NCI-H446 treated with DMSO at 0.1 percent for 48 hours (cell line): ENCODE measurements at regions not wholly inside any gene's neighbourhood (a gene's known extent, or its start where the extent isn't known, plus 50 kb on each side); places are given as distances from the start of the nearest gene placed in this dataset.

ENCODE experiments used
- DNase-seq: peaks from one replicate; lab custom pipeline; 2025; lab: John Stamatoyannopoulos, UW

DNA sequence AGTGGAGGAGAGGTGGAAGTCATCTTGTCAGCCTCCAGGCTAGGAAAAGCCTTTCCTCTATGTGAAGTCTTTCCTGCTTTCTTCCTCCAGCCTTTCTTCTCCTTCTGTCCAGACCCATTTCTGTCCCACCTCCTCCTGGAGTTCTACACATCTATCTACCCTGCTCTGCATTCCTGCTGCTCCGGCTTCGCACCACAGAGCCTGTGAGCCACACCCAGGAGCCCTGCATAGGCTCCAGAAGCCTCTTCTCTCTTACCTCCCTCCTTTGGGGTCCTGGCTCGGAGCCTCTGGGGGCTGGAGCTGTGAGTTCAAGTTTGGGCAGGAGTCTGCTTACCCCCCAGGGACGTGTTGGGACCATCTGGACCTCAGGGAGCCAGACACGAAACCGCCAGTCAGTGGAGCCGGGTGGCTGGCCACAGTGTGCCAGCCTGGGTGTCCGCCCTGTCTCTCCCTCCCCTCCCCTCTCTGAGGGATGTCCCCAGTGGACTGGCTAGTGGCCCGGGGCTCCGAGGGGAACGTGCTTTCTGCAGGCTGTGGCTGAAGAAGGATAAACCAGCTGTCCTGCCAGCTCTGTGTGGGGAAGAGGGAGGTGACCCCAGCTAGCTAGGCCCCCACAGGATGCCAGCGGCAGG is 99.2 kb downstream of the VEGFA start:
- no peak for DNase-seq

DNA sequence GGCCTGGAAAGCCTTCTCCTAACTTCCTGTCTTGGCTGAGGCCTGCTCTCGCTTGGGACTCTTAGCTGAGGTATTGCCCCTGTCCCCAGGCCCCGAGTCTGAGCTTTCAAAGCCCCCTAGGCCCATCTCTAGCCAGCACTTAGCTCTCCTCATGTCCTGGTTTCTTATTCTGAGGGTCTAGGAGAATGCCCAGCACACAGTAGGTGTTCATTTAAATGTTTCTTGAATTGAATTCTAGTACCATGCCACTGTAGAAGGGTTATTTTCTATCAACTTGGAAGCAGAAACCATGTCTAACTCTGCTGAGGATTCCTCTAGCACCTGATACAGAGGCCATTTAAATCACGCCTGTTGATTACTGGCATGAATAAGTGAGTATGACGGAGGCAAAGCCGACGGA is 98.5 kb downstream of the VEGFA start:
- DNase-seq = no peak

DNA sequence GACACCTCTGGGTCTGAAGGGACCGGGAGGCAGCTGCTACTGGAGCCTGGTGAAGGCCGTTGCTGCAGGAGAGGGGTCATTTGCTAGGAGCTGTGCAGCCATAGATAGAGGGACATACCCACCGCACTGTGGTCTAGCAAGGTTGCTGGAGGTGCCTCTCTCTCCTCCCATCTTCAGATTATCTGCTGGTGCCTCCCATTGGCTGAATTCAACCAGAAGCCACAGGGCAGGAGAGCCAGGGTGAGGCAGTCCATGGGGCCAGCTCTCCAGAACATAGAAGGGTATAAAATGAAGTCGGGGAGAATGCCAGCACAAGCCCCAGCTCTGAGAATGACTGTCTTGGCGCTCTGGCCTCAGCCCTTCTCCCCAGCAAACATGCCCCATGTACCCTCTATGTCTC is 98.0 kb downstream of the VEGFA start:
- DNase-seq = no peak

DNA sequence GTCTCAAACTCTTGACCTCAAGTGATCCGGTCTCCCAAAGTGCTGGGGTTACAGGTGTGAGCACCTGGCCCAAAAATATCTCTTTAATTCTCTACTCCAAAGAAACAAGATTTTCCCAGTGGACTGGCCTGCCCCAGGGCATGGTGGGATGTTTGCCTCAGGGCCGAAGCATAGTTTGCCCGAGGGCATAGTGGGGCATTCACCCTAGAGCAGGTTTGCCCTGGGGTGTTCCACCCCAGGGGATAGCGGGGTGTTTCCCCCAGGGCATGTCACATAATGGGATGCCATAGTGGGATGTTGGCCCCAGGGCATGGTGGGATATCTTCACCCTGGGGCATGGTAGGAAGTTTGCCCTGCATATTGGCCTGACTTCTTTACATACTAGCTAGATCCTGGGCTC is 97.2 kb downstream of the VEGFA start:
- no peak for DNase-seq

DNA sequence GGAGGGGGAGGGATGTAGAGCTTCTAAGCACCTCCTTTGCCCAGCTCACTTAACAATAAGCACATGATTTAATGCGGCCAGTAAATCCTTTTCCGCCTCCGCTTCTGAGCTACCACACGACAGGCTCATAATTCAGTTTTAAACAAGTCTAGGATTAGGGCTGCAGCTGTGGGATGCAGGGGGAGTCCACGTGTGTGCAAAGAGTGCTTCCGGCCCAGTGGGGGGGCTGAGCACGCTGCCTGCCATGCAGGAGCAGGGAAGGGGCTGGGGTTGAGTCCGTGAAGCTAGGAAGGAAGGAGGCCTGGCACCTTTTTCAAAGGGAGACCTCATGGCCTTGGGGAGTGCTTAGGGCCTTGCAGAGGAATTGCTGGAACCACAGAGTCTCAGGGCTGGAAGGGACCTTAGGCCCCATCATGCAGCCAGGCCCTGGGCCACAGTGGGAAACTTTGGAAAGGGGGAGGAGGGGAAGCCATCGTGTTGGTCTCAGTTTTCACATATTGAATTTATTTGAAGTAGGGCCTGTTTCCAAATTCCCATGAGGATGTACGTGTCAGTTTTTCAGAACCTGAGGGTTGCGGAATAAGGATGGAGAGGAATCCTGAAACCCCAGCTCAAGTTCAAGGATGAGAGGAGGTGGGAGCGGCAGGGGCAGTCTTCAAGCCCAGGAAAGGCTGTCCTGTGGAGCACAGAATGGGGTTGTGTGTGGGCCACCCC is 96.1 kb downstream of the VEGFA start:
- no peak for DNase-seq

DNA sequence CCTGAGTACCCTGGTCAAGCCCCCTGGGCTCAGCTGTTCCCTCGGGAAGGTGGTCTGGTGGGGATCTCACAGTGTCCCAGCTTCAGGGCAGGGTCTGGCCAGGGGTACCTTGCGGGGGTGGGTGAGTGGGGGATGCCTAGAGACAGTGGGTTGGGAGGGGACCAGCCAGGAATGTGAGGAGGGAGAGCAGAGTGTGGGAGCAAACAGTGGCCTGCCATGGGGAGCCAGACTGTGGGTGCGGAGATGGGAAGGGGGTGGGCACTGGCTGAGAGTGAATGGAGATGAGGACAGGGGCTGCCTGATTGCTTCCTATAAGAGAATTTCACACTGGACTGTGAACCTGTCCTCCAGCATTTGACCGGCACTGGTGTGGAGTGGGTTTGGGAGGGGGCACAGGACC is 95.1 kb downstream of the VEGFA start:
- no peak for DNase-seq

DNA sequence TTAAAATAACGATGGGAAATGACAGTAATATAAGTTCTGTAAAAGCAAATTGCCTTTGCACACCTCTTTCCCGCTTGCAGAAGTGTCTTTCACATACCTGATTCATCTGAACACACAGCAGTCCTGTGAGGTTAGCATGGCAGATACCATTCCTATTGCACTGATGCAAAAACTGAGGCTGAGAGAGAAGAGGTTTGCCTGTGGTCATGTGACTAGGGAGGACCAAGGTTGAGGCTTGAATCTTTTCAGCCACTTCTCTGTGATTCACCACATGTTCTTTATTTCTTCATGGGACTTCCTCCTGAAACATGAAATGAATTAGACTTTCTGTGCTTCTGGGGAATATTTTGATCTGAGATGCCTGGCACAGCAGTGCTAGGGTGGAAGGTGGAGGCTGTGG is 92.9 kb downstream of the VEGFA start:
- no peak for DNase-seq

DNA sequence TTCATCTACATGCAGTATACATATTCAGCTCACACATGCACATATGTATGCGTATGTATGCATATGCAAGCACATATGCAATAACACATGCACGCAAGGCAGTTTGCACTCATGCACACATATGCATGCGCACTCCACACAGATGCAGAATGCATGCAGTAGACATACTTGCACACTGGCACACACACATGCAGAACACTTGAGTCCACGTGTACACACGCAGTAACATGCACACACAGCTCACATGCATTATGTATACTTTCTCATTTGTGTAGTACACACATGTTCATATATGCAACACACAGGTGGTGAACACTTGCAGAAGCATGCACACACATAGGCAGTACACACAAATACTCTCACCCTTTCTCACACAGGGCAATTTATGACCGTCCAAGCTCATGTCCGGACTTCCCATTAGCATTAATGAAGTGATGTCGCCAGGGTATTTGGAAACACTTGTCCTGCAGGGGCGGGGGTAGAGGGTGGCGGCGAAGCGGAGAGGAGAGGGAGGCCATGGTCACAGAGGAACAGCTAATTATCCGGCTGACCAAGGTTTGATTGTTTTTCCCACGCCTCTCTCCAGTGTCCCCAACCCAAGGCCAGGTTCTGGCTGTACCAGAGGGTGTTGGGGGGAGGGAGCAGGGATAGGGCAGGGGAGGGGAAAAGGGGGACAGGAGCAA is 91.3 kb downstream of the VEGFA start:
- no peak for DNase-seq

DNA sequence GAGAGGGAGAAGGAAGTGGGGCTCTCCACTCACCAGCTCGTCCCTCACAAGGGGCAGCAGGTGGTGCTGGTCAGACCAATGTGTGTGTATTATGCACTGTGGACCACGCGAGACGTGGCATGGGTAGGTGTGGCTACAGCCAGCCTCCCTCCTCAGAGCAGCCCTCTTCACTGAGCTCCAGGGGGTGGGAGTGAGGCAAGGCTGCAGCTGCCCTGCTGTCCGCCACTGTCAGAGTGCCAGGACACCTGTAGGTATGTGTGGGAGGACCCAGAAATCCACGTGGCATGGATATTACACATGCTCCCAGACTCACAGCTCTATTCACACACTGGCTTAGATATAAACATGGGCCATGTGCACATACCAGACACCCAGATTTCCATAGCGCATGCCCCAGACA is 90.3 kb downstream of the VEGFA start:
- no peak for DNase-seq

DNA sequence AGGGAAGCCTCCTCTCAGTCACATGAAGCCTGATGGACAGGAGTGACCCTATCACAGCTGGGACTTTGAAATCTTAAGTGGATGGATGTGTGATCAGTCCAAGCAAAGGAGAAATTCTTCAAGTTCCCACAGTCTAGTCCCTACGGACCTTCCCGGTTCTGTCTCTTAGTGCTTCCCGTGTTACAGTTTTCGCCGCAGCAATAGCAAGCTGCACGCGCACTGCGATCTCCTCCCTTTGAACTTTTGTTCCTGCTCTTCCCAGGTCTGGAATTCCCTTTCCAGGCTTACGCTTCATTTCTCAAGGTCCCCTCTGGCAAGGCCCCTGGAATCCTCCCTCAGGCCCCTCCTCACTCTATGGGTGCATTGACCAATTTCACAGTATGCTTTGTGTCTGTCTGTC is 89.2 kb downstream of the VEGFA start:
- no peak for DNase-seq

DNA sequence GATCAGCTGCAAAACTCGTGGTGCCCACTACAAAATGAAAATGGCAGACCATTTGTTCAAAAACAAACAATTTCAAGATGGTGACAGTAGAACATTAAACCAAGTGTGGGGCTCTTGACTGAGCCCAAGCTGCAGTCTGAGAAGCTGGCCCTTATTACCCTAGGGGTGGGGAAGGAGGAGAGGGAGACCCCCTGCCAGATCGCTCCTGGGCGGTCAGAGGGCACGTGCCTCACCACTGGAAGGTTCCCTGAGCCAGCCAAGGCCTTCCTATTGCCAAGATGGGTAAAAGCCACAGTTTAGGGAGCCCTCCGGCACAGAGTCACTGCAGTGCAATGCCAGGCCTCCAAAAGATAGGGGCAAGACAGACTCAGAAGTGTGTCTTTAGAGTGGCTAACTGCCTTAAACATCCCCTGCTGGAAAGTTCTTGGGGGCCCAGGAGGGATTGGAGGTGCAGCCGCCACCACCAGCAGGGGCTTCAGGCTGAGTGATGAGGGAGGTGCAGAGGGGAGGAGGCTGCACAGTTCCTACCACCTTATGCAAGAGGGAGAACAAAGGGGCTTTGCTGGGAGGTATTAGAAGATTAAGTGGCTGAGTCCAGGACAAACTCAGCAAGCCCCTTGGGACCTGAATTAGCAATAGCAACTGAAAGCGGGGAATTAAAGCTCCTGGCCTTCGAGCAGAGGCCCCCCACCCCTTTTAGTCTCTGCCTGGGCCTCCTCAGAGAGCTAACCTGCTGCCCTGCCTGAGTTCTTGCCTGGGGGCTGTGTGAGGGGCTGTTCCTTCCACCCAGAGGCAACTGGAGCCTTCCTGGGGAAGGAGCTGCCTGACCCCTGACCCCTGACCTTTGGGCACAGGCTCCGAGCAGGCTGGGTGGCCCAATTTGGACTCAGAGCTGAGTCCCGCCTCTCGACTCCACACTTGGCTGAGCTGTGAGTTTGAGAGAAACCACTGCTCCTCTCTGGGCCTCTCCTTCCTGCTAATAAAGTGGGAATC is 88.4 kb downstream of the VEGFA start:
- DNase-seq = no peak

DNA sequence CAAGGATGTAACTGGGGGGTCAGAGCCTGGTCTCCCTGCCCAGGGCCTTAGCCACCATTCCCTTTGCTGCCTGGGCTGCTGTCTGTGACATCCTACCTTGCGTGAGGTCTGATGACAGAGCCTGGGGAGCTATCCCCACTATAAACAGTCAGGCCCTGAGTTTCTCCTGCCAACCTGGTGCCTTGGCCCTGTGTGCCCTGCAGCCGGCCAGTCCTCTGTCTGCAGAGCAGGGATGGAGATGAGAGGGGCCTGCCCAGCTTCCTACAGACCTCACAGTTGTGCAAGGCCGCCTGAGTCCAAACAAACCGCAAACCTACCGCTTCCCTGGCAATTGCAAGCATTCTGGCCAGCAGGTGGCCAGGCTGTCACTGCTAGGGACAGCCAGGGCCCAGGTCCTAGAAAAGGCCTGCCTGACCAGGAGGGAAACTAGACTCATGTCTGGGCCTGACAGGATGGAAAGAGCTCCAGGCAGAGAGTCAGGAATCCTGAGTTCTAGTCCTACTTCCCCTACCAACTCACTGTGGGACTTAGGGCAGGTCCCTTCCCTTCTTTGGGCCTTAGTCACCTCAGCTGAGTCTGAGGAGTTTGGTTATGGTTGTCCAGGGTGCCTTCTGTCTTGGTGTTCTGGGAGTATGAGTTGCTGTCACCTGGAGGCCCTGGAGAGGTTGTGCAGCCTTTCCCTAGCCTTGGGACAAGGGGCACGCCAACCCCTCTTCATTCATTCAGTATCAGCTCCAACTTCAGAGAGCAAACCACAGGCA is 86.2 kb downstream of the VEGFA start:
- DNase-seq = no peak

DNA sequence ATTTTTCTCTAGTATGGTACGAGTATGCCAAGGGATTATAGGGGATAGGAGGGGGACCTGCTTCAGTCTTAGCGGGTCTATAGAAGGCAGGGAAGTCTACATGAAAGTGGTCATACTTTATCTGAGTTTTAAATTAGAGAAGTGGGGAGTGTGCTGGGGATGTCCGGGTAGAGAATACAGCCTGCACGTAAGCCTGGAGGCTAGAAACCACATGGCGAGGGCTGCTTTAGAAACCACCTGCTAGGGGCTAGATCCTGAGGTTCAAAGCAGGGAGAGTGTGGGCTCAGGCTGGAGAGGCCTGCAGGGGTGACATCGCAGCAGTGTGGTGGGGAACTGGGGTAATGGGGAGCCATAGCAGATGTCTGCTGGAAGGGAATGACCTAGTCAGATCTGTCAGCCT is 85.2 kb downstream of the VEGFA start:
- DNase-seq = no peak

DNA sequence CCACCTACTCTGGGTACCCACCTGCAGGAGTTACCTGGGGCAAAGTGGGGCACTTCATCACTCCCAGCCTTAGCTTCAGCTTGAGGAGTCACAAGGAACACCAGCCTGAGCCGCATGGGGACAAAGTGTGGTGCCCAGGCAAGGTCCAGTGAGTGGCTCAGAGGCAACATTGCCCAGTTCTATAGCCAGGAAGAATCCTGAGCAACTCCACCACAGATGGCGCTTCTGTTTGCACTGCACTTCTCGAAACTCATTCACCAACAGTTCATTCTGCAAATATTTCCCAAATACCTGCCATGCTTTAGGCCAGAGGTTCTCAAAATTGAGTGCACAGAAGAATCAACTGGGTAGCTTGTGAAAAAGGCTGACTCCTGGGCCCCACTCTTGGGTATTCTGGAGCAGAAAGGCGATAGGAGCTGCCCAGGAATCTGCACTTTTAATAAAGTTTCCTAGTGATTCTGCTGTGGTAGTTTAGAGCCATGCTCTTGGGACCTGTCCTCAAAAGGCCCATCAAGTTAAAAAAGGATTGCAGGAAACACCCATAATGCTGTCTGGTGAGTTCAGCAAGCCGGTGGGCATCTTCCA is 83.1 kb downstream of the VEGFA start:
- no peak for DNase-seq

DNA sequence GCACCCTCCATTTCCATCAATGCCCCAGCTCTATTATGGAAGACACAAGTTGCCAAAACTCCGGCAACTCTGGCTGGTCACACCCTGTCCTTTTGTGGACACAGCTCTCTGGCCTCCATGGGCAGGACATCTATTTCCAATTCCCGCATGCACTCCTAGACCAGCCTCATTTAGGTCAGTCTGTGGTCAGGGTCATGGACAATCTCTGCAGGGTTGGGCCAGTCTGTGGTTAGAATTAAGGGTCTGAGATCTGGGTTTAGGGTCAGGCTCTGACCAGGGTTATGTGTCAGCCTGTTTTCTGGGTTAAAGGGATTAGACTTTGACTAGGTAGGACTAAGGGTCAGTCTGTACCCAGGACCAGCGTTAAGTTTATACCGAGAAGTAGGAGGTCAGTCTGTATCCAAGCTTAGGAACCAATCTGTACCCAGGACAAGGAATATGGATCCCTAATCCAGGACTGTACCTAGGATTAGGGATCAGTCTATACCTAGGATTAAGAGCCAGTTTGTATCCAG is 82.4 kb downstream of the VEGFA start:
- no peak for DNase-seq

DNA sequence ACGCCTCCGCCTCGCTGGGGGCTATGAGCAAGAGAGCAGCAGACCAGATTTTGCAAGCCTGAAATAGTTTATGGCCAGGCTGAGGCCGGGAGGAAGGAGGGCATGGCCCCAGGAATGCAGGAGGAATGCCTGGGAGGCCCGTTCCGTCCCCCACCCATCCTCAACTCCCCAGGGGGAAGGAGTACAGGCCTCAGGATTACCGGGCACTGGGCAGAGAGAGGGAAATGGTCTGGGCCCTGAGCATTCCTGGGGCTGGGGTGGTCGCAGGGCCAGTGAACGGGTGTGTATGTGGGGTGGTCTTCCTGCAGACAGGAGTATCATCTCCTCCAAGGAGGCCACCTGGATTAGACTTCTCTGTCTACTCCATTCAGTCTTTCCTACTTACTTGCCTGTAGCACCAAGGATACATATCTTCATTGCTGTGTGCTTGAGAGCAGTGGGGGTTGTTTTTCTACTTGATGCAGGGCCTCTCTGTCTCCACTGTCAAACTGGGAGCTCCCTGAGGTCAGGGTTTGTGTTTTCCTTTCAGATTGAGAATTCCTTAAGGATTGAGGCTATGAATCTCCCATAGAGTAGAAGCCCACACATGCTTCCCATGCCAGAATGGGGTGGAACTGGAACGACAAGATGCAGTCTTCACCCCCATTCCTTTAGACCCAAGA is 81.3 kb downstream of the VEGFA start:
- no peak for DNase-seq

DNA sequence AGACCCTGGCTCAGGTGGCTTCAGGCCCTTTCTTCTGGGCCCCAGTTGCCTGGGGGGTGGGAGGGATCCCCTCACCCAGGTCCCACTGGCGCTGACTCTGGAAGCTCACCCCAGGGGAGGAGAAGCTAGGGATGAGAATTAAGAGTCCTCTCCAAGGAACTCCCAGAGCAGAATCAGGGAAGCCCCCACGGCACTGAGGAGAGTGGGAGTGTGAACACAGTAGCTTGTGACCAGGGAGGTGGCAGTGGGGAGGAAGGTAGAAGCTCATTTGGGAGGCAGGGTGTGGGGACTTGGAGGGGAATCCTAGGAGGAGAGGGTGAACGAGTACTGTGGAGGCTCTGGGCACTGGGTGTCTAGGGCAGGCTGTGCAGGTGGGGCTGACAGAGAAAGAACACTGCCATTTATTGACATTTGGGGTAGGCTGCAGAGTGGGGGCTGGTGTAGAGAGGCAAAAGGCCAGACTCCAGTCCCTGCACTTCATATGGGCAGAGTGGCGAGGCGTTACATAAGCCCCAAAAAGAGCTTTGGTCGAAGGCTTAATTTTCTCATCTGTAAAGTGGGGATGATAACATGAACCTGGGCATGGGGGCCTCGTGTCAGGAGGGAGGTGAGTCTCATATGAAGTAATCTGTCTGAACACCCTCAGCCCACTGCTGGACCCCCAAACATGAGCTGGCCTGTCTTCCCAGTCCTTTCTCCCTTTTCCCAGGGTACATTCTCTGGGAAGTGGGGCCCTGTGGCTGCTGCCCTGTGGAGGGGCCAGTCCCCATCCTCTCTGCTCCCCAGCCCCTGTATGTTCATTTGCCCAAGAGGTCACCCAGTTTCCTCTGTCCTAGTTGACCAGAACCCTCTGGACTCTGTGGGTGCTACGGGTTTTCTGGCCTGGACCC is 80.5 kb downstream of the VEGFA start:
- DNase-seq = no peak

DNA sequence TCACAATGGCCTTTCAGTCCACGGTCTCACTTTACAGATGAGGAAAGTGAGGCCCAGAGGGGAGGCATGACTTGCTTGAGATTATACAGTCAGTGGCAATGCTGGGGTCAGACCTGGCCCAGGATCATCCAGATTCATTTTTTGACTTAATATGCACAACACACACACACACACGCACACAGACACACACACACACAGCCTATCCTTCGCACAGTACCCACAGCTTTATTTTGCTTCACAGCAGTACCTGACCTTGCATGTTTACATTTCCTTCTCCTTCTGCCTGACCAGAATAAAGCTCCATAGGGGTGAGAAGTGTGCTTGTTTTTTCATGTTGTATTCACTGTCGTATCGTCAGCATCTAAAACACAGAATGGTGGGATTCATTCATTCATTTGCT is 79.8 kb downstream of the VEGFA start:
- DNase-seq = no peak

DNA sequence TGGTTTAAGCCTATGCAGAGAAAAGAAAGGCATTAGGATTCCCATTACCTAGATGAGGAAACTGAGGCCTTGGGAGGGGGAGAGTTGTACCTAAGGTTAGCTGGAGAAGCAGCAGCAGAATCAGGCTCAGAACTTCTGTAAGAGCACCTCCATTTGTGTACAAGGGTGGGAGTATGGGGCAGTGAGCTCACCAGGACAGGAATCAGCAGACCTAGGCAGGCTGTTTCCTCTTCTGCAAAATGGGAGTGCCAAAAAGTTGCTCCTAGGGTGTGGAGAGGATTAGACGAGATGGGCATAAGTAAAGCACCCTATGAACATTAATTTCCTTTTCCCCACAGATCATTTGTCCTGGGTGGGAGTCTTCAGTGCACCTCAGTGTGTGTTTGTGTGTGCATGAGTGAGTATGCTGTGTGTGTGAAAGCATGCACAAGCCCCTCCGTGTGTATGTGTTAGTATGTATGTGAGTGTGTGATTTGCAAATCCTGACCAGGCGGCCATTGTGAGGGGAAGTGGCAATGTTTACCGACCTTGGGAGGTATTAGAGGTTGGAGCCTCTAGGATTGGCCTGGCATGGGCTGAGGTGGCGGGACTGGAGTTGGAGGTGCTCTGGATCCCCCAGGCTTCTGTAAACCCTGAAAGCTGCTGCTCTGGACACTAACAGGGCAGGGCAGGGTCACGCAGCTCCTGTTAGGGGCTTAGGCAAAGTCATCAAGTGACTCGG is 78.8 kb downstream of the VEGFA start:
- DNase-seq = no peak
